HG03354 (cell line): ENCODE measurements at regions not wholly inside any gene's neighbourhood (a gene's known extent, or its start where the extent isn't known, plus 50 kb on each side); places are given as distances from the start of the nearest gene placed in this dataset.

ENCODE experiments used
- ATAC-seq: cut with Tn5 transposase; IDR thresholded peaks from one replicate; pipeline ENCODE4 v1.9.1; 2021; ENCODE audit warnings: mild to moderate bottlenecking; ENCODE audit not compliant: unreplicated experiment, poor library complexity, severe bottlenecking

DNA sequence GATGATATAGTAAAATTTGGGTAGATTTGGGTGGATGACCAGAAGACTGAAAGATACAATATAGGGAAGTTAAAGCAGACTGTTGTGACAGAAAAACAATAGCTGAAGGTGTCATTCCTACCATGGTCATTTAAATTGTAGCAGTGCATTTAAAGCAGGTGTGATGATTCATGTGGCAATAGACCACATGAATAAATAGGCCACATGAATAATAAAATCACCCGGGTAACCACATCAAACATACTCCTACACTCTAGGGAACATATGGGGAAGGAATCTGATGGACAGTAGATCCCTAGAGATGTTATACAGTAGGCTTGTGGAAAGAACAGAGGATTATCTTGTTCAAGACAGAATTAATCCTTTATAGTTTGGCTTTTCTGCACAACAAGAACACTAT is 392.6 kb downstream of the SLITRK5 start:
- ATAC-seq: no peak

DNA sequence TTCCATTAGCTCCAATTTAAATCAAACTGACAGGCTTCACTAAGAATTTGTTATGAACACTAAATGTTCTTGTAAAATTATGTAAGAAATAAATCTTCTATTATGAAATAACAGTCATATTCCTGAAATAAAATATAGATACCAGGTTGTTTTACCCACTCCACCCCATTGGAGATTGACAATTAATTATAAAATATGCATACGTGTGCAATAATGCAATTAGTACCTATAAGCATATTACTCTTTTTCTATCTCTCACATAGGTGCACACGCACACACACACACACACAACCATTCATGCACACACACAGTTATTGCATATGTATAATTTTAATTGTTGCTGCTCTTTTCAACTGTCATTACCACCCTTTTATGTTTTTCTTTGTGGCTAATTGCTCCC is 395.7 kb downstream of the SLITRK5 start:
- ATAC-seq: no peak

DNA sequence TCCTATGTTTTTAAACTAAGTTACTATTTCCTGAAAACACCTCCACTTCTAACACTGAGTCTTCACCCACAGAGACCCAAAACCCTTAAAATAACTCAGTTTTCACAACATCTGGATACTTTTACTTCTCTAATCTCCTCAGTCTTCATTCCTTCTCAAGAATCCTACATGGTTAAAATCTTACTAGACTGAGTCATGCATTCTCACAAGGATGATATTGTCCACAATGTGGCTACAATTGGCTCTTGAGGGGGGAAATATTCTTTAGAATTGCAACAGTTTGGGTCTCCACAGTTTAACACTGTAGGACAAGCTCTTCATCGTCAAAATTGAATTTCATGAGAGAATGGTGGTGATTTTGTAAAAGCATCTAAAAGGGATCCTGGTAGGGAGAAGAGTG is 397.1 kb downstream of the SLITRK5 start:
- no peak for ATAC-seq

DNA sequence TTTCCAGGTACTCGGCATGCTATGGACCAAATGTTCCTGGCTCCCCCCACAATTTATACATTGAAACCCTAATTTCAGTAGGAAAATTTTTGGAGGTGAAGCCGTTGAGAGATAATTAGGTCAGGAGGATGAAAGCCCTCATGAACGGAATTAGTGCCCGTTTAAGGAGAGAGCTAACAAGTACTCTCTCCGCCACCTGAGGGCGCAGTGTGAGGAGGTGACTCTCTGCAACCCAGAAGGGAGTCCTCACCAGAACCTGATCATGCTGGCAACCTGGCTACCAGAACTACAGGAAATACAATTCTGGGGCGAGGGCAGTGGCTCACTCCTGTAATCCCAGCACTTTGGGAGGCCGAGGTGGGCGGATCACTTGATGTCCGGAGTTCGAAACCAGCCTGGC is 397.8 kb downstream of the SLITRK5 start:
- no peak for ATAC-seq

DNA sequence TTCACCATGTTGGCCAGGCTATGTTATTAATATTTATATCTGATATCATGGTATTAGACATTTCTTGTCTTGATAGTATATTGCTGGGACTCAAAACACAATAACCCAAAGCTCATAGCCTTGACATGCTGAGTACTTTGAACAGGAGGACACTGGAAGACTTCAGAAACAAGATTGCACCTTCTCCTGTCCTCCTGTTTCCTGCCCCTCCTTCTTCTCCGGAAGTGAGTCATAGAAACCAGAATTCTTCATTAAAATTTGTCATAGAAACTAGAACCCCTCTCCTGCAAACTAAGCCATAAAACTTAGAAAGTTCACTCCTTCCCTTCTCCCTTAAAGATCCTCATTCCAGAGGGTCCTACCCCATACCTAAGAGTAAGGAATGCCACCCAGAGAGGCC is 400.2 kb downstream of the SLITRK5 start:
- ATAC-seq: no peak

DNA sequence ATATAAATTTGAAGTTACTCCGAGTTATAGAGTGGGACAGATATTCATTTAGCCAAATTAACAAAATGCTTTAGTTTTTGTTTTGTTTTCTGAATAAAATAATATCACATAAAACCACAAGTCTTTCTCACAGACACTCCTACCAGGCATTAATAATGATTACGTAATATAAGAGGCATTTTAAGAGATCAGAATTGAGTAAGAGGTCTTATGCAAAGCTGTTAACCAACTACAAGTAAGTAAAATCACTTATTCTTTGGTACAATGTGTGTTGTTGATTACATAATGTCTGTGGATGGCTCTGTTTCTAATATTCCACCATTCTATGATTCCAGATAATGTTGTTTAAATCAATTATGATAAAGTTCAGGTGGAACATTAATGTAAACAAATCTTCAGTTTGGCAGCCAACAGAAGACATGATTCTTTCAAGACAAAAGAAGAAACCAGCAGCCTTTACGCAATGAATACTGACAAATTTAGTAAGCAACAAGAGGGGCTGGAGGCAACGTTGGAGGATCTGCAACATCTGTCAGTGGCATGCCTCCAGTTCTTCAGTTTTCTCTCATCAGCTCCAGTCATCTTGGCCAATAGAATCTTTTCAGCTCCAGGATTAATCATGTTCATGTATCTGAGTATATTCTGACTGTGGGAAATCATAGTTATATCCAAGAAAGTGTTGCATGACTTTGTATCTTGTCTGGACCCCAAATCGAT is 403.8 kb downstream of the SLITRK5 start:
- ATAC-seq: no peak

DNA sequence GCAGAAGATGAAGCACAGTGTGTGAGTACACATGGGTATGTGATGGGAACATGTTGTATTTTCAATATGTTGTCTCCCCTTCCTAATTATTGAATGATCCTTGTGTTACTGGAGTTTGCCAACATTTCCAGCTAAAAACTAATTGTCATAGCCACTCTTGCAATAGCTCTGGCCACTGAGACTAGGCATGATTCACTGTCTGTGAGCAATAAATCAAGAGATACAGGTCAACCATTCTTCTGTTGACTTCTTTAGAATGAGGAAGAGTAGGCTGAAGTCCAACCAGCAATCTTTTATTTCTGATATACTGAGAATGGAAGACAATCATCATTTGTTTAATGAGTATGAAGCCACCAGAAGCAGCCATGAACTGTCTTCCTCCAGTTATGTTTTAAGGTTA is 413.9 kb downstream of the SLITRK5 start:
- ATAC-seq: no peak

DNA sequence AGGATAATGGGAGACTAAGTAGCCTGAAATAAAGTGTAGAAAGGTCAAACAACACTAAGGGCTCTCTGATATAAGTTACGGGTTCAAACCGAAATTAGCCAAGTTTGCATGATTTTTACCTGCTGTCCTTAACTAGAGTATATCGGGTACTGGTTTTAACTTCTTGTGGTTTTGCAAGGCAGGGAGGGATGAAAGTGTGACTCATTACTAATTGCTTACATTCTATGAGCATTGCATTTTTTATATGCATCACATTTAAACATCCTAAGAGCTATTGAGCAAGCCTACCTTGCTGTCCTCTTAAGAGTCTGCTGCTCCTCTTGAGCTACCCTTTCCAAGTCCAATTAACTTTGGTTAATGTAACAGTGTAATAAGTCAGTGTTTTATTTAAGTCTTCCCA is 415.4 kb downstream of the SLITRK5 start:
- no peak for ATAC-seq

DNA sequence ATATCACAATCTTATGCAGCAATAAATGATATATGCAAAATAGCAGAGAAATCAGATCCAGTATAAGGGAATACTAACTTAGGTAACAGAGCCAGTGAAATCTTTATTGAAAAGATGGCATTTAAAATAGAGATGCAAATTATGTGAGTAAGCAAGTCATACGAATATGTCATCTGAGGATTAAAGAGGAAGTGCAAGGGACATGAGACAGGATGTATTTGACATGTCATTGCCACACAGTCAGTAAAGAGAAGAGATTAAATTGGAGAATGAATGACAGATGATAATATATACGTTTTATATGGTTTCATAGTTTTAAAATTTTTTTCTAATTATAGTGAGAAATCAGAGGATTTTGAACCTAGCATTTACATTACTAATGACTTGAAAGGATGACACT is 426.4 kb downstream of the SLITRK5 start:
- ATAC-seq: no peak

DNA sequence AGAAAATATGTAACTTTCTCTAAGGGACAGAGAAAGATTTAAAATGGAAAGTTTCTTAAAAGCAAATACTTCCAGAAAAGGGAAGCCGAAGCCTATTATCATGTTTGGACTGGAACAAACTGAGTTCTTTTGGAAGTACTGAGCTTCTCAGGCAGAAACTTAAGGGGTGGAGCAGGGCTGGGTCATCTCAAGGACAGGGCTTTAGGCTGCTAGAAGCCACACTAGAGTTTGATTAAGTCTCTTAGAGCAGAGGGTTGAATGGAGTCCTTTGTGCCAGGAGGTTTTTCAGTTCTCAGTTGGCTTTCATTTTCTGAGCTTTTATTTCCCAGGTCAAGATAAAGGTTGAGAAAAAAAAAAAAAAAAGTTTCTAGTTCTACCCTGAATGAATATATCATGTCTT is 432.7 kb downstream of the SLITRK5 start:
- ATAC-seq: no peak

DNA sequence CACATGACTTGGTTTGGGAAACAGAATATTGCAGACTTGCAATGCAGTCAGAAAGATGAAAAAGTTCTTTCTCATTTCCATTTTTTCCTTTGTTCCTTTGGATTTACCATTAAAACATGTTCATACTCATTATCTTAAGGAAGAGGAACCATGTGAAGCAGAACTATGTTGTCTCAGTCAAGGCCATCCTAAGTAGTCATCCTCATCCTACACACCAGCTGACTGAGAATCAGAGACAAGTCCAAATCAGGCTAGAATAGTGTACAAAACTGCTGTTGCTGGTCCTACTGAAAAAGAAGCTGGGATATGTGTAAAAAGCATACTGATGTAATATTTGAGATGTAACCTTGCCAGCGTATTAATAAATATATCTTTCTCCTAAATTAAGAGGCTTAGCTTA is 433.4 kb downstream of the SLITRK5 start:
- ATAC-seq: no peak

DNA sequence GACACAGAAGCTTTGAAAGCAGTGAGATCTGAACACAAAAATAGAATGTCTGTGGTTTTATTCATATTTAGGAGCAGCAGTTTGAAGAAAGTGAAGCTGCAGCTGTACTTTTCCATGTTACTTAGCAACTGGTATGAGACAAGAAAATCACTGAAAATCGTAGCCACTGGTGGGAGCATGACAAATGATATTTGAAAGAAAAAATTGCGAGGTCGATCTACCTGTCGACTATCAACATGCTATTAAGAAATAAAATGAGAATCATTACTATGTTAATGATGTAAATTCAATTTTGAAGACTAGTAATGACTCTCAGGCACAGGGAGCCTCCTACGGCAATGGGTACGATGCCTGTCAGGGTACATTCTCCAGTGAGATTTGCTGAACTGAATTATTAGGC is 436.4 kb downstream of the SLITRK5 start:
- no peak for ATAC-seq

DNA sequence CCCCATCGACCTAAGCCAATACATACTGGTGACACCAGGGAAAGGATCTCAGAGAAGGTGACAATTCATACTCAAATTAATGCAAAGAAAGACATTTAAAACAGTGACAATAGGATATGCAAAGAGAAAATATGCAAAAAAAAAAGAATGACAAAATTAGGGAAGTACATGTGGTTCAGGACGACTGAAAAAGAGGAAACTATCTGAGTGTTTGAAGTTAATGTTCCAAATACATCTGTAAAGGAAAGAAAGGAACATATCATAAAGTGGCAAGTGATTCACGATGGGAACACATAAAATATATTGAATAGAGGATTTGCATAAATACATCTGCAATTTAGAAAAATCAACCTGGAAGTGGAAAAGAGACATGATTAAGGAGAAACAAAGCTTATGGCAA is 441.4 kb downstream of the SLITRK5 start:
- ATAC-seq: no peak

DNA sequence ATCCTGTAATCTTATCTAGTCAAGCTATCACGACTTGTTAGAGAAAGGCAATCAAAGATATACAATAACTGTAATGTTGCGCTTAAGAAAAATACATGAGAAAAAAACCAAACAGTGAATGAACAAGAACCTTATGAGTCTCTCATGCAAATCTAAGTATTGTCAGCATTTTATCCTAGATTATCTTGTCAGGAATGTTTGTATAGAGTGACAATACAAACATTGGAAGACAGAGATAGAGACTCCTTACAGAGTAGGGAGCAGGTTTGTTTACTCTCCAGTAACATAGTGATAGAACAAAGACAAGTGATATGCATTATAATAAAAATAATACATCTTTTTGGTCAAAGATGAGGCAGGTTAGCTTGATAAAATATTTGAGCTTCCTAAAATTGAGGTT is 444.8 kb downstream of the SLITRK5 start:
- ATAC-seq: no peak

DNA sequence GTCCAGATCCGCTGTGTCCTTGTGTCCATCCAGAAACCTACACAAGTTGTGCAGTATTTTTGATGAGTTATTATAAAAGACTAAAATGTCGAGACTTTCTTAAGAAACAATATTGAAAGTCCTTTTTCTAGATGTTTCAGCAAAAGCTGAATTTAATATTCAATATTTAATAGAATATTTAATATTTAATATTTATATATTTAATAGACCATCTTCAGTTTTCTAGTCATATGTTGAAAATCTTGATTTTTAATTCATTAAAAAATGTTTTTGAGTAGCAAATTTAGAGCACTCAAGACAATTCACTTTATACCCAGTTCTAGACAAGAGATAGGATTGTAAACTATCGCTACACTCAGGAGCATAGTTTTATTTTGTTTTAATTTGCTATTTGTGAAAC is 447.8 kb downstream of the SLITRK5 start:
- no peak for ATAC-seq

DNA sequence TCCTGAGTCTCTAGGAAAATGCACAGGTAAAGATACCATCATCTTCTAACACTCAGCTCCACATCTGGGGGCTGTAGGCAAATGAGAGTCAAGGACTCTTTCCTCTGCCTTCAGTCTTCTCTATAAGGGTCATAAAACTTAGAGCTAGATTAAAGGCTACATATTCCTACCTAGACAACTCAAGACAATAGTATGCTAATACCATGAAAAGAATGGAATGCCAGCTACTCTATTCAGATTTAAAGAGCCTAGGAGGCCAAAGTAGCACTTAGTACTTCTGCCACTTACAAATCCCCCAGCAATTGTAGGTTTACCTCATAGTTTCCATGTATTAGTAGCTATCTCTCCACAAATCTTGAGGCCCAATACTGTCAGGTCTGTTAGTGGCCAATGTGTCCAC is 453.0 kb downstream of the SLITRK5 start:
- no peak for ATAC-seq

DNA sequence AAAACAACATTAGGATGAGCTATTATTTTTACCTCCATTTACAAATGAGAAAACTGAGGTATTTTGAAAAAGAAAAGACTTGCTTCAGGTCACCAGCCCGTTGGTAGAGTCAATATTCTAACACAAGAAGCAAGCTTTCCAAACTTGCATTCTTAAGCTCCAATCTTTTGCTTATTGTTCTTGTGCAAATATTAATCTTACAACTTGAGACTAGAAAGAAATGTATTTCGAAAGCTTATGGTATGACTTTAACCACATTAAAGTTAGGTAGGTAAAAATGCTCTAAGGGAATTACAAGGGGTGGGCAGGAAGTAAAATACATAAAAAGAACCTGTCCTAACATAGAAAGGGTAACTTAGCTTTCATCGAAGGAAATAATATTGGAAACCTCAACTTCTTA is 453.9 kb downstream of the SLITRK5 start:
- no peak for ATAC-seq

DNA sequence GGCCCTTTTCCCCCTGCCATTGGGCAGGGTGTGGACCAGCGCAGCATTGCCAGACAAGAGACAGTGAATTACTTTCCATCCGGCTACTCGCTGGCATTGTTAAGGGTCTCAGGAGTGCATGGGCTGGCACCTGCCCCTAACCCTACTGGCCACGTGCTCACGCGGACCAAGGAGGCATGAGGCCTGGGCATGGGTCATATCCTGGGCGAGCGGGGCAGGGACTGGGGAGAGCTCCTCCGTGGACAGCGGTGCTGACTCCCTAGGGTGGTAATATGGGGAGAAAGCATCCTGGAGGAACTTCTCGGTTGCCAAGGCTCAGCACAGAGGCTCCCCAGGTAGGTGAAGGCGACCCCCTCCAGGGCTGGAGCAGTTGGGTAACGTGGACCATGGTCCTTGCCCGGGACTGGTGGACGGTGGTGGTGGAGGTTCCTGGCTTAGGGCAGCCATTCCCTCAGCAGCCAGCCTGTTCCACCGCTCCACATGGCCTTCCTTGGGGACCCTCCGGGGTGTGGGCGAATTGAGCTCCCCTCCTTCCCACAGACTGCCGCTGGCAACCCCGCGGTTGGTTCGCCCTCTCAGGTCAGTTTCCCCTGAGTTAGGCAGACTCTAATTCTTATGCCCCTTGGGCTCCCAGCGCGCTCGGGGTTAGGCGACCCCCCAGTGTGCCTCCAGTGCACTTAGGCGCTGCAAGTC is 465.1 kb downstream of the SLITRK5 start:
- no peak for ATAC-seq

DNA sequence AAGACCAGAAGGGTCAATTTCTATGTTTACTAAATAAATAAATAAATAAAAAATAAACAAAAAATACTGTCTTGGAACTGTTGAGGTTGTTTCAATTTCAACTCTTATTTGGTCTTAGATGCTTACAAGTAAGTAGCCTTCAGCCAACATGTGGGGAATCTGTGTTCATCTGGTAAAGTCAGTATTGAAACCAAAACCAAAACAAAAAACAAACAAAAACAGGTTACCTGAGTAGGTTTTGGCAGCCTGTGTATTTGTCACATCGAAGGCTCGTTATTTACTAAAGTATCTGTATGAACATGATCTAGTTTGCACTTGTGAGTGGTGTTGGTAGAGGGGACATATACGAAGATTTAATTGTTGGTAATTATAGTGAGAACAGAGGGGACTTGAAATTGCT is 471.5 kb downstream of the SLITRK5 start:
- no peak for ATAC-seq

DNA sequence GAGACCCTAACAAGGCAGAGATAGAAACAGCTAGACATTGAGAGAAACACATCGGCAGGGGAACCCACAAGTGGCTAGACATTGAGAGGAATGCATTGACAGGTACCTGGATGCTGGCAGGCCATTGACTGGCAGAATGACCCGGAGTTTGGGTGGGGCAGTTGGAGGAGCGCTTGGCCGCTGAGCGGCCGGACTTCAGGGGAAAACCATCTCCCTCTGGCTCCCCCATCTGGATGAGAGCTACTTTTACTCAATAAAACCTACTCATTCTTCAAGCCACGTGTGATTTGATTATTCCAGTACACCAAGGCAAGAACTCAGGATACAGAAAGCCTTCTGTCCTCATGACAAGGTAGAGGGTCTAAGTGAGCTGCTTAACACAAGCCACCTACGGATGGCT is 473.4 kb downstream of the SLITRK5 start:
- no peak for ATAC-seq

DNA sequence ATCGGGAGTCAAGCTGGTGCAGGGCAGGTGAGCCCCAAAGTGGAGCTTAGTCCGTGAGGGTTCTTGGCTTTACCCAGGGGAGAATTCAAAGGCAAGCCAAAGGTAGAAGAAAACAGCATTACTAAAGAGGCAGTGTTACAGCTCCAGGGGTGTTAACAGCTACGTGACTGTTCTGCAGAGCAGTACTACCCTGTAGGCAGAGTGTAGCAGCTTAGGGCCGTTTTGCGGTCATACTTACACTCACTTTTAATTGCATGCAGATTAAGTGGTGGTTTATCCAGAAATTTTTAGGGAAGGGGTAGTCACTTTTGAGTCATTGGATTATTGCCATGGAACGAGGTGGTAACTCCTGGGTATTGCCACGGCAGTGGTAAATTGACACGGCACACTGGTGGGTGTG is 482.2 kb downstream of the SLITRK5 start:
- ATAC-seq: no peak

DNA sequence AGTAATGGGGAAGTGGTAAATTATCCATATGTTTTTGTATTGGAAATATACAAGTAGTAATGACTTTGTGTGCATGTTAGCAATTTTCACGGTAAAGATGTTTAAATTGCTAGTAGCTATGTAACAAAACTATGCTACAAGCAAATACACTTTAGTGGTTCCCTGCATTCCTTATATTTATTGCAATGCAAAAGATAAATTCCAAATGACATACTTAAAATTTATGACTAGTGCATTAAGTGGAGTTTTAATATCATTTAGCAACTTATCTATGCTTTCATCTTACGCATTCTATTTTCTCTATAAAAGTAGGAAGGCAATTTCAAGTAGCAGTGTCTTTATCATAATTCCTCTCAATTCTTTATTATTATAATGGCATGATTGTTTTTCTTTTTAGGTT is 482.8 kb downstream of the SLITRK5 start:
- no peak for ATAC-seq
